ENCODE measurements at regions not wholly inside any gene's neighbourhood (a gene's known extent, or its start where the extent isn't known, plus 50 kb on each side); places are given as distances from the start of the nearest gene placed in this dataset.

- DNase-seq (ENCODE audit: unreplicated experiment): no peak
- TF ChIP-seq, protein P1, sequence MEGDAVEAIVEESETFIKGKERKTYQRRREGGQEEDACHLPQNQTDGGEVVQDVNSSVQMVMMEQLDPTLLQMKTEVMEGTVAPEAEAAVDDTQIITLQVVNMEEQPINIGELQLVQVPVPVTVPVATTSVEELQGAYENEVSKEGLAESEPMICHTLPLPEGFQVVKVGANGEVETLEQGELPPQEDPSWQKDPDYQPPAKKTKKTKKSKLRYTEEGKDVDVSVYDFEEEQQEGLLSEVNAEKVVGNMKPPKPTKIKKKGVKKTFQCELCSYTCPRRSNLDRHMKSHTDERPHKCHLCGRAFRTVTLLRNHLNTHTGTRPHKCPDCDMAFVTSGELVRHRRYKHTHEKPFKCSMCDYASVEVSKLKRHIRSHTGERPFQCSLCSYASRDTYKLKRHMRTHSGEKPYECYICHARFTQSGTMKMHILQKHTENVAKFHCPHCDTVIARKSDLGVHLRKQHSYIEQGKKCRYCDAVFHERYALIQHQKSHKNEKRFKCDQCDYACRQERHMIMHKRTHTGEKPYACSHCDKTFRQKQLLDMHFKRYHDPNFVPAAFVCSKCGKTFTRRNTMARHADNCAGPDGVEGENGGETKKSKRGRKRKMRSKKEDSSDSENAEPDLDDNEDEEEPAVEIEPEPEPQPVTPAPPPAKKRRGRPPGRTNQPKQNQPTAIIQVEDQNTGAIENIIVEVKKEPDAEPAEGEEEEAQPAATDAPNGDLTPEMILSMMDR (IDR thresholded peaks at IDR 0.05; ENCODE audit: unreplicated experiment): no peak
- no peak overlapping the region for H3K27ac Mint-ChIP-seq (ENCODE audit: low read depth, unreplicated experiment)
- CTCF ChIA-PET: no interaction called here
- POLR2A ChIA-PET: no interaction called here
- intact Hi-C loops (cut with micrococcal nuclease): no loop called here
- H3K4me1 Mint-ChIP-seq (ENCODE audit: insufficient read depth, unreplicated experiment): no peaks in the 10 kb centered on the region
- H3K36me3 Mint-ChIP-seq (ENCODE audit: insufficient read depth, unreplicated experiment): no peaks in the 10 kb centered on the region
- no TSS peak for BruUV-seq (replicated peaks)
- no peaks in the 10 kb centered on the region for H3K9me3 Mint-ChIP-seq (ENCODE audit: unreplicated experiment)
- H3K27me3 Mint-ChIP-seq (ENCODE audit: insufficient read depth, unreplicated experiment): no peaks in the 10 kb centered on the region
- H3K4me3 Mint-ChIP-seq (ENCODE audit: unreplicated experiment): no peak overlapping the region
Observed at GRCh38 chr4:180698550-180699195, 1544.5 kb upstream of the TENM3 start.

- intact Hi-C loops (cut with micrococcal nuclease): no loop called here
- ChIA-PET POLR2A (no interaction called here), CTCF (interaction anchor here (0.6 to 0.7 kb wide), 2 partner anchors 40 to 43 kb away, joined by 3 read pairs; no protein-coding TSS in a partner anchor)
- peaks cover 10% of the 10 kb centered on the region for H3K9me3 Mint-ChIP-seq (ENCODE audit: unreplicated experiment)
- TF ChIP-seq, protein P1 (IDR thresholded peaks at IDR 0.05; ENCODE audit: unreplicated experiment): no peak
- DNase-seq (ENCODE audit: unreplicated experiment): no peak
- no peak overlapping the region for H3K27ac Mint-ChIP-seq (ENCODE audit: low read depth, unreplicated experiment)
- H3K4me3 Mint-ChIP-seq (ENCODE audit: unreplicated experiment): no peak overlapping the region
- no peaks in the 10 kb centered on the region for H3K36me3 Mint-ChIP-seq (ENCODE audit: insufficient read depth, unreplicated experiment)
- H3K4me1 Mint-ChIP-seq (ENCODE audit: insufficient read depth, unreplicated experiment): no peaks in the 10 kb centered on the region
- no TSS peak for BruUV-seq (replicated peaks)
- H3K27me3 Mint-ChIP-seq (ENCODE audit: insufficient read depth, unreplicated experiment): no peaks in the 10 kb centered on the region
Observed at GRCh38 chr4:180706766-180707165, 1536.4 kb upstream of the TENM3 start.

DNA sequence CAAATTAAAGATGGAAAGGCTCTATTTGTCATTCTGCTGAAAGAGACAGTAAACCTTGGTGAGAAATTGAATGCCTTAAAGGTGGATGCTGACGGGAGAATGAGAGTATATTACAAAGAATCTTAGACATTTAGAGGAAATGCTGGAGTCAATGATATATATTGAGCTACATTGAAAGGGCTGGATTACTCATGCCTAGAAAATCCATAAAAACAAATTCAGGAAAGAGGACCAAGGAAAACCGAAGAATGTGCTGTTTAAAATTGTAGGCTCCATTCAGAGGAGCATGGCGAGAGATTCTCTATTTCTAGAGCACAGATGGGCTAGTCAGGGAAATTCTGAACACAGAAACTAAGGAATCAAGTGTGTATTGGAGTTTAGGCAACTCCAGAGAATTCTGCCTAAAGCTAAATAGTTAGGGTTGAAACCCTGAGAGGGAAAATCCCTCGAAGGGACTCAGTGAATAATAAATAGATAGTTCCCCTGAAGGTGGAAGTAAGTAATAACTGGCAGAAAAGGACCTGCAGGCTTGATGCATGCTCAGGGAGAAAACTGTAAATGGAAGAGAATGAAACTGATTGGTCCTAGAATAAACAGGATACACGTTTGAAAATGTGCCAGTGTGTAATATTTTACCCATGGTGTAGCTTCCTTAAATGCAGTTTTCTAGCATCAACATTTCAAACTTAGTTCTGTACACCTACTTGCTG lies 1532.4 kb upstream of the TENM3 start:
- TF ChIP-seq, protein P1 (IDR thresholded peaks at IDR 0.05; ENCODE audit: unreplicated experiment): no peak
- H3K27ac Mint-ChIP-seq (ENCODE audit: low read depth, unreplicated experiment): no peak overlapping the region
- H3K9me3 Mint-ChIP-seq (ENCODE audit: unreplicated experiment): peaks cover 10% of the 10 kb centered on the region
- CTCF ChIA-PET: interaction anchor here (0.6 to 0.8 kb wide), 4 partner anchors 677 to 1287 kb away, joined by 3 to 5 read pairs (median 3); no protein-coding TSS in a partner anchor
- intact Hi-C loops (cut with micrococcal nuclease): no loop called here
- DNase-seq (ENCODE audit: unreplicated experiment): no peak
- POLR2A ChIA-PET: no interaction called here
- no peak overlapping the region for H3K4me3 Mint-ChIP-seq (ENCODE audit: unreplicated experiment)
- H3K27me3 Mint-ChIP-seq (ENCODE audit: insufficient read depth, unreplicated experiment): no peaks in the 10 kb centered on the region
- H3K36me3 Mint-ChIP-seq (ENCODE audit: insufficient read depth, unreplicated experiment): peaks cover 4% of the 10 kb centered on the region
- no peaks in the 10 kb centered on the region for H3K4me1 Mint-ChIP-seq (ENCODE audit: insufficient read depth, unreplicated experiment)
- BruUV-seq (replicated peaks): no TSS peak

DNA sequence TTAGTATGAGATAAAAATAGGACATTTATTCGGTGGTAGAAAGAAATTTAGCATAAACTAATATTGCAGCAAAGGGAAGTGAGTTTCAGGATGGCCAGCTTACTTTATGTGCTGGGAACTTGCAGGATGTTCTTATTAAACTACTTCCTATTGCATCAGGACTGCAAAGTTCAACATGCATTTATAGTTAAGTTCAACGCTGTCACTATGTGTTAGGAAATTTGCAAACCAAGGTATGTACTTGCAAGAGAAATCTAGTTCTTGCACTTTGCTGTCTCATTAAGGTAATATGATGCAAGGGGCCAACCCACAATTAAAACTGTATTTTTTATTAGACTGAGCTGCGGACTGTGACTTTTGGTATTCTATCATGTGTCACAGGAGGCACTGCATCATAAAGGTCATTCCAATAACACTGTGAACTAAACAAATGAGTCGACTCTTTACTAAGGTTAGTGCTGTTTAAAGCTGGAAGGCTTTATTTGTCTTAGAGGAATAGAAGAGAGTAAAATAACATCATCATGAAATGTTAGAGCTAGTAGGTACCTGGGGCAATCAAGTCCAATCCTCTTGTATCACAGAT lies 1525.7 kb upstream of the TENM3 start:
- TF ChIP-seq, protein P1 (IDR thresholded peaks at IDR 0.05; ENCODE audit: unreplicated experiment): no peak
- no peaks in the 10 kb centered on the region for H3K27me3 Mint-ChIP-seq (ENCODE audit: insufficient read depth, unreplicated experiment)
- peaks cover 4% of the 10 kb centered on the region for H3K36me3 Mint-ChIP-seq (ENCODE audit: insufficient read depth, unreplicated experiment)
- H3K27ac Mint-ChIP-seq (ENCODE audit: low read depth, unreplicated experiment): no peak overlapping the region
- intact Hi-C loops (cut with micrococcal nuclease): no loop called here
- ChIA-PET CTCF (interaction anchor here (1.1 kb wide), 1 partner anchor 52 kb away, joined by 4 read pairs; no protein-coding TSS in a partner anchor), POLR2A (interaction anchor here (0.6 kb wide), 1 partner anchor 17 kb away, joined by 3 read pairs; no protein-coding TSS in a partner anchor)
- BruUV-seq (replicated peaks): no TSS peak
- no peaks in the 10 kb centered on the region for H3K9me3 Mint-ChIP-seq (ENCODE audit: unreplicated experiment)
- no peak for DNase-seq (ENCODE audit: unreplicated experiment)
- H3K4me3 Mint-ChIP-seq (ENCODE audit: unreplicated experiment): no peak overlapping the region
- H3K4me1 Mint-ChIP-seq (ENCODE audit: insufficient read depth, unreplicated experiment): no peaks in the 10 kb centered on the region
